HCT116 (cell line): ENCODE measurements at regions not wholly inside any gene's neighbourhood (a gene's known extent, or its start where the extent isn't known, plus 50 kb on each side); places are given as distances from the start of the nearest gene placed in this dataset.

Source experiments
- CTCF ChIP-seq, 3 experiments: fragments of 200-600 bp in 1 of 3; sonication (generic) in 1 of 3; IDR thresholded peaks in 2 of 3; conservative IDR thresholded peaks in 1 of 3; 2 replicates each; pipeline ENCODE4 v1.5.1; 2012 to 2017; ENCODE audit warnings: low read depth in 2 of 3, low read length in 2 of 3, antibody characterized with exemption in 1 of 3, borderline replicate concordance in 1 of 3, control low read depth in 1 of 3, mild to moderate bottlenecking in 1 of 3, mixed read lengths in 1 of 3, mixed run types in 1 of 3, moderate library complexity in 1 of 3; ENCODE audit not compliant: insufficient read depth in 1 of 3
- EZH2 ChIP-seq: fragments of 200-600 bp; sonication (generic); IDR thresholded peaks from 2 replicates; pipeline ENCODE4 v1.6.1; 2017; ENCODE audit warnings: antibody characterized with exemption, mixed run types
- REST ChIP-seq: IDR thresholded peaks from 2 replicates; pipeline ENCODE4 v1.6.1; 2012; ENCODE audit warnings: low read depth
- TCF7L2 ChIP-seq: IDR thresholded peaks from 2 replicates; pipeline ENCODE4 v1.7.0; 2011; ENCODE audit warnings: borderline replicate concordance, inconsistent platforms; ENCODE audit not compliant: insufficient read depth, insufficient read length; ENCODE audit errors: extremely low read depth

- no peak for TF ChIP-seq EZH2
- no peak for TF ChIP-seq CTCF (IDR thresholded peaks at IDR 0.05 in 2 of 3, conservative IDR thresholded peaks at IDR 0.05 in 1 of 3; ENCODE audit: borderline replicate concordance in 1 of 3, insufficient read depth in 1 of 3, low read depth in 2 of 3, low read length in 2 of 3)
- no peak for TF ChIP-seq TCF7L2
- no peak for TF ChIP-seq REST
Observed at GRCh38 chr5:117072439-117072838, 497.8 kb upstream of the SEMA6A start.
